GM10266 (cell line): ENCODE measurements at regions not wholly inside any gene's neighbourhood (a gene's known extent, or its start where the extent isn't known, plus 50 kb on each side); places are given as distances from the start of the nearest gene placed in this dataset.
A peak's percentile ranks its signal among the peaks of the same experiment; 100 is the strongest.

Experiments used
- DNase-seq: peaks from one replicate; pipeline ENCODE4 v3.0.0; 2012; ENCODE audit errors: extremely low spot score
- CTCF ChIP-seq: IDR thresholded peaks from 2 replicates; pipeline ENCODE4 v1.5.1; 2012; ENCODE audit warnings: mild to moderate bottlenecking, low read depth; ENCODE audit not compliant: control insufficient read depth, insufficient read depth; ENCODE audit errors: missing control alignments

GRCh38 chr6:137736048-137736818, 130.8 kb upstream of the TNFAIP3 start:
- TF ChIP-seq CTCF, result no peak
- peak; percentile 25 for DNase-seq

- DNase-seq, result no peak
- TF ChIP-seq CTCF, result no peak
Measured at GRCh38 chr6:137736911-137737310, 130.1 kb upstream of the TNFAIP3 start.

- no peak for DNase-seq
- TF ChIP-seq CTCF, result no peak
Measured at GRCh38 chr6:137737836-137738596, 129.0 kb upstream of the TNFAIP3 start.

- DNase-seq, result no peak
- TF ChIP-seq CTCF, result no peak
Measured at GRCh38 chr6:137738931-137739504, 128.0 kb upstream of the TNFAIP3 start.

GRCh38 chr6:137739544-137739943, 127.5 kb upstream of the TNFAIP3 start:
- DNase-seq, result no peak
- TF ChIP-seq CTCF, result no peak

- DNase-seq, result no peak
- no peak for TF ChIP-seq CTCF
Measured at GRCh38 chr6:137740091-137740755, 126.8 kb upstream of the TNFAIP3 start.
